HEK293 (cell line): ENCODE measurements at regions not wholly inside any gene's neighbourhood (a gene's known extent, or its start where the extent isn't known, plus 50 kb on each side); places are given as distances from the start of the nearest gene placed in this dataset.

Experiments
- KLF10 ChIP-seq: fragments of 450-650 bp; IDR thresholded peaks from 2 replicates; pipeline ENCODE4 v1.5.1; 2018; ENCODE audit warnings: missing biosample characterization, mild to moderate bottlenecking, missing genetic modification characterization
- ZNF121 ChIP-seq: fragments of 450-650 bp; formaldehyde crosslinking; IDR thresholded peaks from 2 replicates; pipeline ENCODE4 v1.5.1; 2016; ENCODE audit warnings: missing biosample characterization, missing genetic modification characterization
- ZNF133 ChIP-seq: fragments of 450-650 bp; formaldehyde crosslinking; IDR thresholded peaks from 2 replicates; pipeline ENCODE4 v1.5.1; 2016; ENCODE audit warnings: missing biosample characterization, missing genetic modification characterization
- ZNF239 ChIP-seq: fragments of 450-650 bp; formaldehyde crosslinking; IDR thresholded peaks from 2 replicates; pipeline ENCODE4 v1.5.1; 2016; ENCODE audit warnings: missing biosample characterization, missing genetic modification characterization
- ZNF274 ChIP-seq, 2 experiments: fragments of 200-500 bp in 1 of 2; fragments of 450-650 bp in 1 of 2; sonication (Bioruptor generic) in 1 of 2; formaldehyde crosslinking in 1 of 2; IDR thresholded peaks; 2 replicates each; pipeline versions ENCODE4 v1.5.1 to v1.6.1; 2014 to 2016; ENCODE audit warnings: borderline replicate concordance in 1 of 2, inconsistent platforms in 1 of 2, low read length in 1 of 2, missing biosample characterization in 1 of 2, missing genetic modification characterization in 1 of 2
- ZNF416 ChIP-seq: fragments of 450-650 bp; formaldehyde crosslinking; IDR thresholded peaks from 2 replicates; pipeline ENCODE4 v1.5.1; 2016; ENCODE audit warnings: missing biosample characterization, missing genetic modification characterization
- ZNF426 ChIP-seq: fragments of 450-650 bp; formaldehyde crosslinking; IDR thresholded peaks from 2 replicates; pipeline ENCODE4 v1.5.1; 2017; ENCODE audit warnings: missing biosample characterization, missing genetic modification characterization, mild to moderate bottlenecking, inconsistent platforms, moderate library complexity
- ZNF510 ChIP-seq: fragments of 450-650 bp; formaldehyde crosslinking; IDR thresholded peaks from 2 replicates; pipeline ENCODE4 v1.5.1; 2018; ENCODE audit warnings: mild to moderate bottlenecking, missing genetic modification characterization, missing biosample characterization; ENCODE audit not compliant: insufficient replicate concordance
- TF ChIP-seq, protein P1 (sequence below): fragments of 450-650 bp; formaldehyde crosslinking; IDR thresholded peaks from 2 replicates; pipeline ENCODE4 v1.5.1; 2017; ENCODE audit warnings: missing biosample characterization, mild to moderate bottlenecking, missing genetic modification characterization, moderate library complexity
- TF ChIP-seq, protein P2 (sequence below): fragments of 450-650 bp; formaldehyde crosslinking; IDR thresholded peaks from 2 replicates; pipeline ENCODE4 v1.5.1; 2016; ENCODE audit warnings: missing biosample characterization, missing genetic modification characterization
- TF ChIP-seq, protein P3 (sequence below): fragments of 450-650 bp; formaldehyde crosslinking; optimal IDR thresholded peaks from 2 replicates; pipeline ENCODE3; 2016; ENCODE audit warnings: missing biosample characterization, mild to moderate bottlenecking, missing genetic modification characterization
- TF ChIP-seq, protein P4 (sequence below): fragments of 450-650 bp; formaldehyde crosslinking; IDR thresholded peaks from 2 replicates; pipeline ENCODE4 v1.5.1; 2016; ENCODE audit warnings: missing biosample characterization, missing genetic modification characterization
- TF ChIP-seq, protein P5 (sequence below): fragments of 450-650 bp; formaldehyde crosslinking; IDR thresholded peaks from 2 replicates; pipeline ENCODE4 v1.5.1; 2016; ENCODE audit warnings: missing biosample characterization, missing genetic modification characterization

DNA sequence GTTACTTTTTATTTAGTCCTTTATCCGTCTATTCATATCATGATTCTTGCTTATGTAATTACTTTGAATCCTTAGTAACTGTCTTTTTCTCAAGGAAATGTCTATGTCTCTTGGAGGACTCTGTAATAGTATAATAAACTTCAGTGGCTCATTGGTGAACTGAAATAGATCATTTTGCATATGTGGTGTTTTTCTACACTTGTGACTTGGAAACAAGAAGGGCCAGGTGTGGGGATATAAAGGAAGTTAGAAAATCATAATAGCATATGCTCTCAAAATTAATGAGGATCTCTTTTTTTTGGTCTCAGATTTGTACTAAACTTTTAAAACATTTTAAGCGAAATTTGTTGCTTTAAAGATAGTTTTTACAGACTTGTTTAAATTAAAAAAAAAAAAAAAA lies 453.0 kb upstream of the CDH20 start:
- TF ChIP-seq ZNF510 (no peak), ZNF426 (tag by site-specific recombination) (no peak), ZNF133 (tag by site-specific recombination) (no peak), KLF10 (tag by site-specific recombination) (no peak), ZNF274 (IDR thresholded peaks at IDR 0.05; ENCODE audit: low read length) (no peak), ZNF274 (tag by site-specific recombination; IDR thresholded peaks at IDR 0.05; ENCODE audit: borderline replicate concordance) (no peak), ZNF416 (tag by site-specific recombination) (no peak), ZNF121 (no peak), ZNF239 (tag by site-specific recombination) (no peak)
- TF ChIP-seq, protein P1, sequence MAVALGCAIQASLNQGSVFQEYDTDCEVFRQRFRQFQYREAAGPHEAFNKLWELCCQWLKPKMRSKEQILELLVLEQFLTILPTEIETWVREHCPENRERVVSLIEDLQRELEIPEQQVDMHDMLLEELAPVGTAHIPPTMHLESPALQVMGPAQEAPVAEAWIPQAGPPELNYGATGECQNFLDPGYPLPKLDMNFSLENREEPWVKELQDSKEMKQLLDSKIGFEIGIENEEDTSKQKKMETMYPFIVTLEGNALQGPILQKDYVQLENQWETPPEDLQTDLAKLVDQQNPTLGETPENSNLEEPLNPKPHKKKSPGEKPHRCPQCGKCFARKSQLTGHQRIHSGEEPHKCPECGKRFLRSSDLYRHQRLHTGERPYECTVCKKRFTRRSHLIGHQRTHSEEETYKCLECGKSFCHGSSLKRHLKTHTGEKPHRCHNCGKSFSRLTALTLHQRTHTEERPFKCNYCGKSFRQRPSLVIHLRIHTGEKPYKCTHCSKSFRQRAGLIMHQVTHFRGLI (tag by site-specific recombination), result no peak
- TF ChIP-seq, protein P2, sequence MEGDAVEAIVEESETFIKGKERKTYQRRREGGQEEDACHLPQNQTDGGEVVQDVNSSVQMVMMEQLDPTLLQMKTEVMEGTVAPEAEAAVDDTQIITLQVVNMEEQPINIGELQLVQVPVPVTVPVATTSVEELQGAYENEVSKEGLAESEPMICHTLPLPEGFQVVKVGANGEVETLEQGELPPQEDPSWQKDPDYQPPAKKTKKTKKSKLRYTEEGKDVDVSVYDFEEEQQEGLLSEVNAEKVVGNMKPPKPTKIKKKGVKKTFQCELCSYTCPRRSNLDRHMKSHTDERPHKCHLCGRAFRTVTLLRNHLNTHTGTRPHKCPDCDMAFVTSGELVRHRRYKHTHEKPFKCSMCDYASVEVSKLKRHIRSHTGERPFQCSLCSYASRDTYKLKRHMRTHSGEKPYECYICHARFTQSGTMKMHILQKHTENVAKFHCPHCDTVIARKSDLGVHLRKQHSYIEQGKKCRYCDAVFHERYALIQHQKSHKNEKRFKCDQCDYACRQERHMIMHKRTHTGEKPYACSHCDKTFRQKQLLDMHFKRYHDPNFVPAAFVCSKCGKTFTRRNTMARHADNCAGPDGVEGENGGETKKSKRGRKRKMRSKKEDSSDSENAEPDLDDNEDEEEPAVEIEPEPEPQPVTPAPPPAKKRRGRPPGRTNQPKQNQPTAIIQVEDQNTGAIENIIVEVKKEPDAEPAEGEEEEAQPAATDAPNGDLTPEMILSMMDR (tag by site-specific recombination), result no peak
- TF ChIP-seq, protein P3, sequence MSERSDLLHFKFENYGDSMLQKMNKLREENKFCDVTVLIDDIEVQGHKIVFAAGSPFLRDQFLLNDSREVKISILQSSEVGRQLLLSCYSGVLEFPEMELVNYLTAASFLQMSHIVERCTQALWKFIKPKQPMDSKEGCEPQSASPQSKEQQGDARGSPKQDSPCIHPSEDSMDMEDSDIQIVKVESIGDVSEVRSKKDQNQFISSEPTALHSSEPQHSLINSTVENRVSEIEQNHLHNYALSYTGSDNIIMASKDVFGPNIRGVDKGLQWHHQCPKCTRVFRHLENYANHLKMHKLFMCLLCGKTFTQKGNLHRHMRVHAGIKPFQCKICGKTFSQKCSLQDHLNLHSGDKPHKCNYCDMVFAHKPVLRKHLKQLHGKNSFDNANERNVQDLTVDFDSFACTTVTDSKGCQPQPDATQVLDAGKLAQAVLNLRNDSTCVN (tag by site-specific recombination), result no peak
- TF ChIP-seq, protein P4, sequence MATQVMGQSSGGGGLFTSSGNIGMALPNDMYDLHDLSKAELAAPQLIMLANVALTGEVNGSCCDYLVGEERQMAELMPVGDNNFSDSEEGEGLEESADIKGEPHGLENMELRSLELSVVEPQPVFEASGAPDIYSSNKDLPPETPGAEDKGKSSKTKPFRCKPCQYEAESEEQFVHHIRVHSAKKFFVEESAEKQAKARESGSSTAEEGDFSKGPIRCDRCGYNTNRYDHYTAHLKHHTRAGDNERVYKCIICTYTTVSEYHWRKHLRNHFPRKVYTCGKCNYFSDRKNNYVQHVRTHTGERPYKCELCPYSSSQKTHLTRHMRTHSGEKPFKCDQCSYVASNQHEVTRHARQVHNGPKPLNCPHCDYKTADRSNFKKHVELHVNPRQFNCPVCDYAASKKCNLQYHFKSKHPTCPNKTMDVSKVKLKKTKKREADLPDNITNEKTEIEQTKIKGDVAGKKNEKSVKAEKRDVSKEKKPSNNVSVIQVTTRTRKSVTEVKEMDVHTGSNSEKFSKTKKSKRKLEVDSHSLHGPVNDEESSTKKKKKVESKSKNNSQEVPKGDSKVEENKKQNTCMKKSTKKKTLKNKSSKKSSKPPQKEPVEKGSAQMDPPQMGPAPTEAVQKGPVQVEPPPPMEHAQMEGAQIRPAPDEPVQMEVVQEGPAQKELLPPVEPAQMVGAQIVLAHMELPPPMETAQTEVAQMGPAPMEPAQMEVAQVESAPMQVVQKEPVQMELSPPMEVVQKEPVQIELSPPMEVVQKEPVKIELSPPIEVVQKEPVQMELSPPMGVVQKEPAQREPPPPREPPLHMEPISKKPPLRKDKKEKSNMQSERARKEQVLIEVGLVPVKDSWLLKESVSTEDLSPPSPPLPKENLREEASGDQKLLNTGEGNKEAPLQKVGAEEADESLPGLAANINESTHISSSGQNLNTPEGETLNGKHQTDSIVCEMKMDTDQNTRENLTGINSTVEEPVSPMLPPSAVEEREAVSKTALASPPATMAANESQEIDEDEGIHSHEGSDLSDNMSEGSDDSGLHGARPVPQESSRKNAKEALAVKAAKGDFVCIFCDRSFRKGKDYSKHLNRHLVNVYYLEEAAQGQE (tag by site-specific recombination), result no peak
- TF ChIP-seq, protein P5, sequence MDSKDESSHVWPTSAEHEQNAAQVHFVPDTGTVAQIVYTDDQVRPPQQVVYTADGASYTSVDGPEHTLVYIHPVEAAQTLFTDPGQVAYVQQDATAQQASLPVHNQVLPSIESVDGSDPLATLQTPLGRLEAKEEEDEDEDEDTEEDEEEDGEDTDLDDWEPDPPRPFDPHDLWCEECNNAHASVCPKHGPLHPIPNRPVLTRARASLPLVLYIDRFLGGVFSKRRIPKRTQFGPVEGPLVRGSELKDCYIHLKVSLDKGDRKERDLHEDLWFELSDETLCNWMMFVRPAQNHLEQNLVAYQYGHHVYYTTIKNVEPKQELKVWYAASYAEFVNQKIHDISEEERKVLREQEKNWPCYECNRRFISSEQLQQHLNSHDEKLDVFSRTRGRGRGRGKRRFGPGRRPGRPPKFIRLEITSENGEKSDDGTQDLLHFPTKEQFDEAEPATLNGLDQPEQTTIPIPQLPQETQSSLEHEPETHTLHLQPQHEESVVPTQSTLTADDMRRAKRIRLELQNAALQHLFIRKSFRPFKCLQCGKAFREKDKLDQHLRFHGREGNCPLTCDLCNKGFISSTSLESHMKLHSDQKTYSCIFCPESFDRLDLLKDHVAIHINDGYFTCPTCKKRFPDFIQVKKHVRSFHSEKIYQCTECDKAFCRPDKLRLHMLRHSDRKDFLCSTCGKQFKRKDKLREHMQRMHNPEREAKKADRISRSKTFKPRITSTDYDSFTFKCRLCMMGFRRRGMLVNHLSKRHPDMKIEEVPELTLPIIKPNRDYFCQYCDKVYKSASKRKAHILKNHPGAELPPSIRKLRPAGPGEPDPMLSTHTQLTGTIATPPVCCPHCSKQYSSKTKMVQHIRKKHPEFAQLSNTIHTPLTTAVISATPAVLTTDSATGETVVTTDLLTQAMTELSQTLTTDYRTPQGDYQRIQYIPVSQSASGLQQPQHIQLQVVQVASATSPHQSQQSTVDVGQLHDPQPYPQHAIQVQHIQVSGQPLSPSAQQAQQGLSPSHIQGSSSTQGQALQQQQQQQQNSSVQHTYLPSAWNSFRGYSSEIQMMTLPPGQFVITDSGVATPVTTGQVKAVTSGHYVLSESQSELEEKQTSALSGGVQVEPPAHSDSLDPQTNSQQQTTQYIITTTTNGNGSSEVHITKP (tag by site-specific recombination), result no peak
